Testis (tissue), 2 donors: ENCODE measurements at regions not wholly inside any gene's neighbourhood (a gene's known extent, or its start where the extent isn't known, plus 50 kb on each side); places are given as distances from the start of the nearest gene placed in this dataset.

Source experiments
- DNase-seq: peaks from one replicate; pipeline ENCODE4 v3.0.0-alpha.2; 2019
- H3K27ac ChIP-seq, 2 donors: fragments of 200-600 bp; sonication (generic); one replicate each; pipeline ENCODE4 v1.5.1; 2019
- H3K27me3 ChIP-seq: fragments of 200-600 bp; sonication (generic); one replicate; pipeline ENCODE4 v1.5.1; 2019
- H3K36me3 ChIP-seq: fragments of 200-600 bp; sonication (generic); one replicate; pipeline ENCODE4 v1.5.1; 2017; ENCODE audit warnings: low read depth; ENCODE audit errors: missing control alignments
- H3K4me1 ChIP-seq: fragments of 200-600 bp; sonication (generic); one replicate; pipeline ENCODE4 v1.5.1; 2019
- H3K4me3 ChIP-seq, 2 donors: fragments of 200-600 bp; sonication (generic); one replicate each; pipeline ENCODE4 v1.5.1; 2017 to 2019
- H3K9me3 ChIP-seq: fragments of 200-600 bp; sonication (generic); one replicate; pipeline ENCODE4 v1.5.1; 2017
- CTCF ChIP-seq, 3 experiments: fragments of 450-650 bp in 2 of 3; fragments of 200-600 bp in 1 of 3; sonication (generic) in 1 of 3; IDR thresholded peaks; one replicate each; pipeline ENCODE4 v1.5.1; 2016 to 2019; ENCODE audit warnings: antibody characterized with exemption in 3 of 3, mild to moderate bottlenecking in 2 of 3, moderate library complexity in 1 of 3
- POLR2A ChIP-seq: fragments of 450-650 bp; IDR thresholded peaks from one replicate; pipeline ENCODE4 v1.6.1; 2017; ENCODE audit warnings: antibody characterized with exemption, mild to moderate bottlenecking, moderate library complexity
- WGBS, 2 donors: methylation state at CpG; one replicate each; pipeline ENCODE4 v1.1.5; 2018; 5-methylcytosine and 5-hydroxymethylcytosine counted together
- intact Hi-C: fragments of 100-400 bp; cut with DNase I; formaldehyde crosslinking; loops from one replicate; pipeline ENCODE4 v1.15.1; 2023; ENCODE audit warnings: low total_unique reads

GRCh38 chr2:59584958-59585357 lies 968.5 kb downstream of the BCL11A start:
- Histone ChIP-seq H3K27ac (no peak overlapping the region), H3K27me3 (no peaks in the 10 kb centered on the region), H3K9me3 (no peaks in the 10 kb centered on the region), H3K4me3 (no peak overlapping the region), H3K36me3 (no peaks in the 10 kb centered on the region), H3K4me1 (no peaks in the 10 kb centered on the region)
- intact Hi-C loops: no loop called here
- peak in 1 of 3 experiments; percentile 25 for TF ChIP-seq CTCF (IDR thresholded peaks at IDR 0.05)
- no peak for TF ChIP-seq POLR2A
- 94 to 100% methylated on average over 1 of the region's 1 CpG for WGBS, 2 donors
- peak; percentile 30 for DNase-seq

- 92 to 98% methylated on average over 3 of the region's 3 CpGs for whole genome bisulfite sequencing, 2 donors
- Histone ChIP-seq H3K27me3 (no peaks in the 10 kb centered on the region), H3K36me3 (no peaks in the 10 kb centered on the region), H3K27ac (no peak overlapping the region), H3K4me3 (no peak overlapping the region), H3K4me1 (no peaks in the 10 kb centered on the region), H3K9me3 (no peaks in the 10 kb centered on the region)
- TF ChIP-seq CTCF (IDR thresholded peaks at IDR 0.05) (no peak), POLR2A (no peak)
- DNase-seq: no peak
- intact Hi-C loops: no loop called here
Measured at GRCh38 chr2:59583173-59583765, 970.2 kb downstream of the BCL11A start.

- TF ChIP-seq CTCF (IDR thresholded peaks at IDR 0.05) (no peak), POLR2A (no peak)
- no peak overlapping the region for H3K27ac ChIP-seq
- intact Hi-C loops: no loop called here
- no peak overlapping the region for H3K4me3 ChIP-seq
- no peaks in the 10 kb centered on the region for H3K4me1 ChIP-seq
- 88 to 93% methylated on average over 3 of the region's 3 CpGs for WGBS, 2 donors
- H3K9me3 ChIP-seq: no peaks in the 10 kb centered on the region
- DNase-seq: no peak
- no peaks in the 10 kb centered on the region for H3K27me3 ChIP-seq
- H3K36me3 ChIP-seq: no peaks in the 10 kb centered on the region
Measured at GRCh38 chr2:59578349-59578748, 975.1 kb downstream of the BCL11A start.

GRCh38 chr2:59575191-59575590 lies 978.3 kb downstream of the BCL11A start:
- no peaks in the 10 kb centered on the region for H3K36me3 ChIP-seq
- H3K4me1 ChIP-seq: no peaks in the 10 kb centered on the region
- no peaks in the 10 kb centered on the region for H3K27me3 ChIP-seq
- H3K4me3 ChIP-seq: no peak overlapping the region
- H3K9me3 ChIP-seq: no peaks in the 10 kb centered on the region
- no peak for TF ChIP-seq CTCF (IDR thresholded peaks at IDR 0.05)
- no peak for TF ChIP-seq POLR2A
- DNase-seq: no peak
- WGBS, 2 donors: 87 to 90% methylated on average over 1 of the region's 1 CpG
- intact Hi-C loops: no loop called here
- no peak overlapping the region for H3K27ac ChIP-seq

- no peaks in the 10 kb centered on the region for H3K36me3 ChIP-seq
- intact Hi-C loops: no loop called here
- H3K4me3 ChIP-seq: no peak overlapping the region
- H3K27me3 ChIP-seq: no peaks in the 10 kb centered on the region
- TF ChIP-seq CTCF (IDR thresholded peaks at IDR 0.05): no peak
- no peak for TF ChIP-seq POLR2A
- H3K27ac ChIP-seq: no peak overlapping the region
- DNase-seq: no peak
- no peaks in the 10 kb centered on the region for H3K4me1 ChIP-seq
- 59 to 62% methylated on average over 4 of the region's 4 CpGs for WGBS, 2 donors
- no peaks in the 10 kb centered on the region for H3K9me3 ChIP-seq
Measured at GRCh38 chr2:59572227-59572626, 981.2 kb downstream of the BCL11A start.
